MM.1S (cell line): ENCODE measurements at regions not wholly inside any gene's neighbourhood (a gene's known extent, or its start where the extent isn't known, plus 50 kb on each side); places are given as distances from the start of the nearest gene placed in this dataset.

Experiments used
- DNase-seq: peaks from one replicate; pipeline ENCODE4 v3.0.0-alpha.2; 2015
- H2AFZ ChIP-seq: fragments of 300-600 bp; sonication (generic); 2 replicates; pipeline ENCODE4 v1.6.0; 2016; ENCODE audit warnings: antibody characterized with exemption, low read length
- H3F3A ChIP-seq: fragments of 300-600 bp; sonication (generic); 2 replicates; pipeline ENCODE4 v1.6.1; 2016; ENCODE audit warnings: mild to moderate bottlenecking, antibody characterized with exemption, low read length, moderate library complexity, mixed read lengths; ENCODE audit not compliant: insufficient read depth
- H3K27ac ChIP-seq: fragments of 300-600 bp; sonication (generic); 2 replicates; pipeline ENCODE4 v1.5.1; 2016; ENCODE audit warnings: mild to moderate bottlenecking, low read length
- H3K27me3 ChIP-seq: fragments of 300-600 bp; sonication (generic); replicated peaks from 2 replicates; pipeline ENCODE4 v1.6.0; 2016; ENCODE audit warnings: low read length; ENCODE audit not compliant: insufficient read depth
- H3K36me3 ChIP-seq: fragments of 300-600 bp; sonication (generic); replicated peaks from 2 replicates; pipeline ENCODE4 v1.6.1; 2016; ENCODE audit warnings: mild to moderate bottlenecking, low read length, mixed read lengths; ENCODE audit not compliant: insufficient read depth
- H3K4me1 ChIP-seq: fragments of 300-600 bp; sonication (generic); 2 replicates; pipeline ENCODE4 v1.6.1; 2016; ENCODE audit warnings: low read length, mixed read lengths
- H3K4me2 ChIP-seq: fragments of 300-600 bp; sonication (generic); 2 replicates; pipeline ENCODE4 v1.6.0; 2016; ENCODE audit warnings: low read depth, low read length
- H3K4me3 ChIP-seq: fragments of 300-600 bp; sonication (generic); 2 replicates; pipeline ENCODE4 v1.5.1; 2016; ENCODE audit warnings: low read length, mixed read lengths
- H3K79me2 ChIP-seq: fragments of 300-600 bp; sonication (generic); 2 replicates; pipeline ENCODE4 v1.6.1; 2016; ENCODE audit warnings: mixed run types, low read length, mixed read lengths
- H3K9ac ChIP-seq: fragments of 300-600 bp; sonication (generic); 2 replicates; pipeline ENCODE4 v1.6.1; 2016; ENCODE audit warnings: low read length, mixed read lengths
- H3K9me2 ChIP-seq: fragments of 300-600 bp; sonication (generic); replicated peaks from 2 replicates; pipeline ENCODE4 v1.6.1; 2016; ENCODE audit warnings: mild to moderate bottlenecking, low read length, mixed read lengths; ENCODE audit not compliant: insufficient read depth
- H3K9me3 ChIP-seq: fragments of 300-600 bp; sonication (generic); replicated peaks from 2 replicates; pipeline ENCODE4 v1.6.1; 2016; ENCODE audit warnings: mild to moderate bottlenecking, low read length, mixed read lengths; ENCODE audit not compliant: insufficient read depth
- H4K20me1 ChIP-seq: fragments of 300-600 bp; sonication (generic); 2 replicates; pipeline ENCODE4 v1.6.1; 2016; ENCODE audit warnings: mild to moderate bottlenecking, low read length, moderate library complexity, mixed read lengths; ENCODE audit not compliant: insufficient read depth
- CTCF ChIP-seq: fragments of 300-600 bp; sonication (generic); IDR thresholded peaks from 2 replicates; pipeline ENCODE4 v1.5.1; 2016; ENCODE audit warnings: antibody characterized with exemption, low read length, mixed read lengths
- EZH2 ChIP-seq: fragments of 300-600 bp; sonication (generic); optimal IDR thresholded peaks from 2 replicates; pipeline ENCODE3; 2017; ENCODE audit warnings: low read depth, mild to moderate bottlenecking, antibody characterized with exemption, low read length, mixed read lengths
- EZH2phosphoT487 ChIP-seq: fragments of 300-600 bp; sonication (generic); IDR thresholded peaks from 2 replicates; pipeline ENCODE4 v1.6.1; 2018; ENCODE audit warnings: antibody characterized with exemption, low read length

GRCh38 chr19:27972291-27973040, 1240.5 kb downstream of the UQCRFS1 start:
- Histone ChIP-seq H3K9me2 (no peaks in the 10 kb centered on the region), H3K4me2 (no peak overlapping the region), H3K36me3 (no peaks in the 10 kb centered on the region), H3K9ac (no peak overlapping the region), H2AFZ (no peak overlapping the region), H3K4me3 (no peak overlapping the region), H3K4me1 (no peaks in the 10 kb centered on the region), H4K20me1 (no peaks in the 10 kb centered on the region), H3K27ac (no peak overlapping the region), H3F3A (no peaks in the 10 kb centered on the region), H3K79me2 (no peaks in the 10 kb centered on the region), H3K27me3 (no peaks in the 10 kb centered on the region), H3K9me3 (no peaks in the 10 kb centered on the region)
- TF ChIP-seq EZH2 (no peak), EZH2phosphoT487 (no peak), CTCF (no peak)
- no peak for DNase-seq

GRCh38 chr19:27971869-27972268, 1241.1 kb downstream of the UQCRFS1 start:
- Histone ChIP-seq H3K4me1 (no peaks in the 10 kb centered on the region), H3K9me3 (no peaks in the 10 kb centered on the region), H3K79me2 (no peaks in the 10 kb centered on the region), H3K27ac (no peak overlapping the region), H4K20me1 (no peaks in the 10 kb centered on the region), H3K4me2 (no peak overlapping the region), H3F3A (no peaks in the 10 kb centered on the region), H3K36me3 (no peaks in the 10 kb centered on the region), H3K4me3 (no peak overlapping the region), H3K27me3 (no peaks in the 10 kb centered on the region), H3K9me2 (no peaks in the 10 kb centered on the region), H3K9ac (no peak overlapping the region), H2AFZ (no peak overlapping the region)
- DNase-seq = no peak
- TF ChIP-seq EZH2 (no peak), CTCF (no peak)

- H3K36me3 ChIP-seq = no peaks in the 10 kb centered on the region
- no peak for DNase-seq
- no peak overlapping the region for H3K27ac ChIP-seq
- H3K4me3 ChIP-seq = no peak overlapping the region
- TF ChIP-seq CTCF = no peak
- no peak for TF ChIP-seq EZH2phosphoT487
- no peak for TF ChIP-seq EZH2
- H4K20me1 ChIP-seq = no peaks in the 10 kb centered on the region
- H3K9me3 ChIP-seq = no peaks in the 10 kb centered on the region
- H3K79me2 ChIP-seq = no peaks in the 10 kb centered on the region
- no peaks in the 10 kb centered on the region for H3K9me2 ChIP-seq
- no peaks in the 10 kb centered on the region for H3K27me3 ChIP-seq
- H3F3A ChIP-seq = no peaks in the 10 kb centered on the region
- no peak overlapping the region for H3K4me2 ChIP-seq
- no peak overlapping the region for H2AFZ ChIP-seq
- H3K9ac ChIP-seq = no peak overlapping the region
- H3K4me1 ChIP-seq = no peaks in the 10 kb centered on the region
Measured at GRCh38 chr19:27971071-27971470, 1241.9 kb downstream of the UQCRFS1 start.
